Fibroblast of lung (primary cell): ENCODE measurements at regions not wholly inside any gene's neighbourhood (a gene's known extent, or its start where the extent isn't known, plus 50 kb on each side); places are given as distances from the start of the nearest gene placed in this dataset.

Experiments used
- DNase-seq, 2 donors: peaks; one replicate each; pipeline versions ENCODE4 v3.0.0 to v3.0.0-alpha.2; 2010; ENCODE audit warnings: low read depth in 2 of 2
- H2AFZ ChIP-seq: 2 replicates; pipeline ENCODE4 v1.5.1; 2012; ENCODE audit warnings: low read length, control low read depth, inconsistent platforms
- H3K27ac ChIP-seq: 2 replicates; pipeline ENCODE4 v1.5.1; 2011; ENCODE audit warnings: low read length, control low read depth; ENCODE audit not compliant: insufficient read depth
- H3K27me3 ChIP-seq: 2 replicates; pipeline ENCODE4 v1.5.1; 2011; ENCODE audit warnings: mild to moderate bottlenecking, low read length; ENCODE audit not compliant: control insufficient read depth, insufficient read depth
- H3K36me3 ChIP-seq: 2 replicates; pipeline ENCODE4 v1.5.1; 2011; ENCODE audit warnings: low read length; ENCODE audit not compliant: control insufficient read depth, insufficient read depth
- H3K4me1 ChIP-seq: 2 replicates; pipeline ENCODE4 v1.5.1; 2011; ENCODE audit warnings: low read length; ENCODE audit not compliant: control insufficient read depth, insufficient read depth; ENCODE audit errors: extremely low read depth
- H3K4me2 ChIP-seq: 2 replicates; pipeline ENCODE4 v1.5.1; 2011; ENCODE audit warnings: low read length, control low read depth; ENCODE audit not compliant: insufficient read depth; ENCODE audit errors: extremely low read depth
- H3K4me3 ChIP-seq, 4 experiments: fragments of 200-600 bp in 1 of 4; sonication (generic) in 1 of 4; replicated peaks in 1 of 4; 2 replicates each; pipeline ENCODE4 v1.5.1; 2011 to 2016; ENCODE audit warnings: low read length in 4 of 4, low read depth in 3 of 4, mild to moderate bottlenecking in 3 of 4, control low read depth in 2 of 4, inconsistent platforms in 1 of 4, mixed read lengths in 1 of 4; ENCODE audit not compliant: insufficient read depth in 1 of 4; ENCODE audit errors: control extremely low read depth in 1 of 4
- H3K79me2 ChIP-seq: 2 replicates; pipeline ENCODE4 v1.5.1; 2012; ENCODE audit warnings: mild to moderate bottlenecking, low read length, inconsistent platforms; ENCODE audit not compliant: control insufficient read depth, insufficient read depth
- H3K9ac ChIP-seq: 2 replicates; pipeline ENCODE4 v1.5.1; 2011; ENCODE audit warnings: mild to moderate bottlenecking, low read length, control low read depth; ENCODE audit not compliant: insufficient read depth
- H3K9me3 ChIP-seq: 2 replicates; pipeline ENCODE4 v1.5.1; 2012; ENCODE audit warnings: low read depth, low read length; ENCODE audit not compliant: control insufficient read depth, insufficient read depth
- H4K20me1 ChIP-seq: 2 replicates; pipeline ENCODE4 v1.5.1; 2011; ENCODE audit warnings: low read length; ENCODE audit not compliant: control insufficient read depth, insufficient read depth; ENCODE audit errors: extremely low read depth
- EZH2 ChIP-seq: IDR thresholded peaks from 2 replicates; pipeline ENCODE4 v1.5.1; 2012; ENCODE audit warnings: low read length, control low read depth, mild to moderate bottlenecking; ENCODE audit errors: missing control alignments
- TF ChIP-seq, protein P1 (sequence below), 2 donors: IDR thresholded peaks in 1 of 2; conservative IDR thresholded peaks in 1 of 2; 1 replicate in 1 of 2; 2 replicates in 1 of 2; pipeline ENCODE4 v1.5.1; 2011 to 2012; ENCODE audit warnings: low read length in 2 of 2, control low read depth in 1 of 2, inconsistent platforms in 1 of 2, low read depth in 1 of 2, mild to moderate bottlenecking in 1 of 2

DNA sequence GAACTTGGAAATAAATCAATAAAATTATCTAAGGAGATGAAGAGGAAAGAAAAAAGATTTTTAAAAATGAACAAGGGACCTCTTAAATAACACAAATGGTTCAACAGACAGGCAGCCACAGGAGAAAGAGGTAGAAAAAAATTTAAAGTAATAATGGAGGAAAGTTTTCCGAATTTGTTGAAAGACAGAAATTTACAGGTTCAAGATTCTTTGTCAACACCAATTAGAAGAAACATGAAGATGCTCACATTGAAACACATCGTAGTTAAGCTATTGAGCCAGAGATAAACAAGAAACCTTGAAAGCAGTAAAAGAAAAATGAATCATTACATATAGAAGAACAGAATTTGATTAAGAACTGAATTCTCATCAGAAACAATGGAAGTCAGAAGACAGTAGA, 68.7 kb upstream of the OSMR start:
- DNase-seq = no peak
- TF ChIP-seq, protein P1, sequence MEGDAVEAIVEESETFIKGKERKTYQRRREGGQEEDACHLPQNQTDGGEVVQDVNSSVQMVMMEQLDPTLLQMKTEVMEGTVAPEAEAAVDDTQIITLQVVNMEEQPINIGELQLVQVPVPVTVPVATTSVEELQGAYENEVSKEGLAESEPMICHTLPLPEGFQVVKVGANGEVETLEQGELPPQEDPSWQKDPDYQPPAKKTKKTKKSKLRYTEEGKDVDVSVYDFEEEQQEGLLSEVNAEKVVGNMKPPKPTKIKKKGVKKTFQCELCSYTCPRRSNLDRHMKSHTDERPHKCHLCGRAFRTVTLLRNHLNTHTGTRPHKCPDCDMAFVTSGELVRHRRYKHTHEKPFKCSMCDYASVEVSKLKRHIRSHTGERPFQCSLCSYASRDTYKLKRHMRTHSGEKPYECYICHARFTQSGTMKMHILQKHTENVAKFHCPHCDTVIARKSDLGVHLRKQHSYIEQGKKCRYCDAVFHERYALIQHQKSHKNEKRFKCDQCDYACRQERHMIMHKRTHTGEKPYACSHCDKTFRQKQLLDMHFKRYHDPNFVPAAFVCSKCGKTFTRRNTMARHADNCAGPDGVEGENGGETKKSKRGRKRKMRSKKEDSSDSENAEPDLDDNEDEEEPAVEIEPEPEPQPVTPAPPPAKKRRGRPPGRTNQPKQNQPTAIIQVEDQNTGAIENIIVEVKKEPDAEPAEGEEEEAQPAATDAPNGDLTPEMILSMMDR (conservative IDR thresholded peaks at IDR 0.05 in 1 of 2, IDR thresholded peaks at IDR 0.05 in 1 of 2; ENCODE audit: low read depth in 1 of 2, low read length in 2 of 2) = no peak
- no peak for TF ChIP-seq EZH2
- Histone ChIP-seq H3K4me3 (no peak overlapping the region), H3K4me2 (no peak overlapping the region), H3K27me3 (no peaks in the 10 kb centered on the region), H3K4me1 (peaks cover 15% of the 10 kb centered on the region), H2AFZ (no peak overlapping the region), H3K27ac (no peak overlapping the region), H3K9me3 (no peaks in the 10 kb centered on the region), H4K20me1 (no peaks in the 10 kb centered on the region), H3K36me3 (no peaks in the 10 kb centered on the region), H3K9ac (no peak overlapping the region), H3K79me2 (no peaks in the 10 kb centered on the region)

DNA sequence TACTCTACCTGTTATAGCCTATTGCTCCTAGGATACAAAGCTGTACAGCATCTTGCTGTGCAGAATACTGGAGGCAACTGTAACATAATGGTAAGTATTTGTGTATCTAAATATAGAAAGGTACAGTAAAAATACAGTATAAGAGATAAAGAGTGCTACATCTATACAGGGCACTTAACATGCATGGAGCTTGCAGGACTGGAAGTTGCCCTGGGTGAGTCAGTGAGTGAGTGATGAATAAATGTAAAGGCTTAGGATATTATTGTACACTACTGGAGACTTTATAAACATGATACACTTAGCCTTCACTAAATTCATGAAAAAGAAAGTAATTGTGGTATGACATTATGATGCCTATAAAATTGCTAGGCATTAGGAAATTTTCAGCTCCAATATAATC, 65.5 kb upstream of the OSMR start:
- Histone ChIP-seq H3K27me3 (no peaks in the 10 kb centered on the region), H3K4me1 (peaks cover 32% of the 10 kb centered on the region), H3K4me3 (no peak overlapping the region), H3K4me2 (no peak overlapping the region), H4K20me1 (no peaks in the 10 kb centered on the region), H3K36me3 (no peaks in the 10 kb centered on the region), H2AFZ (no peak overlapping the region), H3K9ac (no peak overlapping the region), H3K79me2 (no peaks in the 10 kb centered on the region), H3K9me3 (no peaks in the 10 kb centered on the region), H3K27ac (no peak overlapping the region)
- DNase-seq = no peak
- TF ChIP-seq, protein P1 (conservative IDR thresholded peaks at IDR 0.05 in 1 of 2, IDR thresholded peaks at IDR 0.05 in 1 of 2; ENCODE audit: low read depth in 1 of 2, low read length in 2 of 2) = no peak
- TF ChIP-seq EZH2 = no peak

DNA sequence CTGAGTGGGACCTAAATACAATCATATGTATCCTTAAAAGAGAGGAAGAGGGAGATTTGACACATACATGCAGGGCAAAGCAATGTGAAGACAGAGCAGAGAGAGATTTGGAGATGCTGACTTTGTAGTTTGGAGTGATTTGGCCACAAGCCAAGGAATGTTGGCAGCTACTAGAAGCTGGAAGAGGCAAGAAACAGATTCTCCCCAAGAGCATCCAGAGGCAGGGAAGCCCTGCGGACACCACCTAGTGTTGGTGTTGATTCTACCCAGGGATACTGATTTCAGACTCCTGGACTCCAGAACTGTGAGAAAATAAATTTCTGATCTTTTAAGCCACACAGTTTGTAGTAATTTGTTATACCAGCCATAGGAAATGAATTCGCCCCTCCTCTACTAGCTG, 64.9 kb upstream of the OSMR start:
- no peaks in the 10 kb centered on the region for H3K79me2 ChIP-seq
- no peak overlapping the region for H2AFZ ChIP-seq
- no peaks in the 10 kb centered on the region for H4K20me1 ChIP-seq
- peak overlapping the region; percentile 41 for H3K4me2 ChIP-seq
- H3K36me3 ChIP-seq = no peaks in the 10 kb centered on the region
- H3K9me3 ChIP-seq = no peaks in the 10 kb centered on the region
- no peaks in the 10 kb centered on the region for H3K27me3 ChIP-seq
- peaks cover 28% of the 10 kb centered on the region for H3K4me1 ChIP-seq
- H3K4me3 ChIP-seq = no peak overlapping the region
- no peak overlapping the region for H3K9ac ChIP-seq
- peak; percentile 80 to 91 for DNase-seq
- no peak overlapping the region for H3K27ac ChIP-seq
- TF ChIP-seq, protein P1 (conservative IDR thresholded peaks at IDR 0.05 in 1 of 2, IDR thresholded peaks at IDR 0.05 in 1 of 2; ENCODE audit: low read depth in 1 of 2, low read length in 2 of 2) = peak; percentile 37 to 53
- no peak for TF ChIP-seq EZH2
